ENCODE measurements at regions not wholly inside any gene's neighbourhood (a gene's known extent, or its start where the extent isn't known, plus 50 kb on each side); places are given as distances from the start of the nearest gene placed in this dataset.

DNA sequence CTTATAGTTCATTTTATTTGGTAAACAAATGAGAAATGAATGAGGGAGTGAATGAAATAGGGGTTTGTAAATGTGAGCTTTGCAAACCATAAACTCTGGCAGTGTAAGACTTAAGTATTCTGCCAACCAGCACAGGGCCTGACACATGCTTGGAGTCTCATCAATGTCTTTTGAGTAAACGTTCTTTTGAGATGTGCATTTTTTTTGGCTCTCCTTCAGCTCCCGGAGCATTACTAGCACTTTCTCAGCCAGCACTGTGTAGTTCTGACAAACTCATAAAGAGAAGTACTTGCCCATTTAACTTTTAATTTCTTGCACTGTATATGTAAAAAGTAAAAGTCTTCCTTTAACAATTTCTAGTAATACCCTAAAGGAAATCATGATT, 245.3 kb downstream of the HS3ST1 start (continued):
- TF ChIP-seq, protein P1, sequence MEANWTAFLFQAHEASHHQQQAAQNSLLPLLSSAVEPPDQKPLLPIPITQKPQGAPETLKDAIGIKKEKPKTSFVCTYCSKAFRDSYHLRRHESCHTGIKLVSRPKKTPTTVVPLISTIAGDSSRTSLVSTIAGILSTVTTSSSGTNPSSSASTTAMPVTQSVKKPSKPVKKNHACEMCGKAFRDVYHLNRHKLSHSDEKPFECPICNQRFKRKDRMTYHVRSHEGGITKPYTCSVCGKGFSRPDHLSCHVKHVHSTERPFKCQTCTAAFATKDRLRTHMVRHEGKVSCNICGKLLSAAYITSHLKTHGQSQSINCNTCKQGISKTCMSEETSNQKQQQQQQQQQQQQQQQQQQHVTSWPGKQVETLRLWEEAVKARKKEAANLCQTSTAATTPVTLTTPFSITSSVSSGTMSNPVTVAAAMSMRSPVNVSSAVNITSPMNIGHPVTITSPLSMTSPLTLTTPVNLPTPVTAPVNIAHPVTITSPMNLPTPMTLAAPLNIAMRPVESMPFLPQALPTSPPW (CRISPR knock-in tag; IDR thresholded peaks at IDR 0.05) = no peak
- TF ChIP-seq, protein P2, sequence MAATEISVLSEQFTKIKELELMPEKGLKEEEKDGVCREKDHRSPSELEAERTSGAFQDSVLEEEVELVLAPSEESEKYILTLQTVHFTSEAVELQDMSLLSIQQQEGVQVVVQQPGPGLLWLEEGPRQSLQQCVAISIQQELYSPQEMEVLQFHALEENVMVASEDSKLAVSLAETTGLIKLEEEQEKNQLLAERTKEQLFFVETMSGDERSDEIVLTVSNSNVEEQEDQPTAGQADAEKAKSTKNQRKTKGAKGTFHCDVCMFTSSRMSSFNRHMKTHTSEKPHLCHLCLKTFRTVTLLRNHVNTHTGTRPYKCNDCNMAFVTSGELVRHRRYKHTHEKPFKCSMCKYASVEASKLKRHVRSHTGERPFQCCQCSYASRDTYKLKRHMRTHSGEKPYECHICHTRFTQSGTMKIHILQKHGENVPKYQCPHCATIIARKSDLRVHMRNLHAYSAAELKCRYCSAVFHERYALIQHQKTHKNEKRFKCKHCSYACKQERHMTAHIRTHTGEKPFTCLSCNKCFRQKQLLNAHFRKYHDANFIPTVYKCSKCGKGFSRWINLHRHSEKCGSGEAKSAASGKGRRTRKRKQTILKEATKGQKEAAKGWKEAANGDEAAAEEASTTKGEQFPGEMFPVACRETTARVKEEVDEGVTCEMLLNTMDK (IDR thresholded peaks at IDR 0.05; ENCODE audit: borderline replicate concordance, insufficient read depth, low read depth, low read length, poor library complexity, severe bottlenecking) = no peak
- TF ChIP-seq, protein P3, sequence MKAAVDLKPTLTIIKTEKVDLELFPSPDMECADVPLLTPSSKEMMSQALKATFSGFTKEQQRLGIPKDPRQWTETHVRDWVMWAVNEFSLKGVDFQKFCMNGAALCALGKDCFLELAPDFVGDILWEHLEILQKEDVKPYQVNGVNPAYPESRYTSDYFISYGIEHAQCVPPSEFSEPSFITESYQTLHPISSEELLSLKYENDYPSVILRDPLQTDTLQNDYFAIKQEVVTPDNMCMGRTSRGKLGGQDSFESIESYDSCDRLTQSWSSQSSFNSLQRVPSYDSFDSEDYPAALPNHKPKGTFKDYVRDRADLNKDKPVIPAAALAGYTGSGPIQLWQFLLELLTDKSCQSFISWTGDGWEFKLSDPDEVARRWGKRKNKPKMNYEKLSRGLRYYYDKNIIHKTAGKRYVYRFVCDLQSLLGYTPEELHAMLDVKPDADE (conservative IDR thresholded peaks at IDR 0.05; ENCODE audit: control insufficient read depth, low read depth, low read length) = no peak
- TF ChIP-seq PTBP1 (IDR thresholded peaks at IDR 0.05; ENCODE audit: low read depth, low read length) (no peak), KDM2B (CRISPR knock-in tag; IDR thresholded peaks at IDR 0.05) (no peak)
